Trophoblast cell (in vitro differentiated cells and primary cell): ENCODE measurements at regions not wholly inside any gene's neighbourhood (a gene's known extent, or its start where the extent isn't known, plus 50 kb on each side); places are given as distances from the start of the nearest gene placed in this dataset.

Experiments used
- DNase-seq, 2 donors: peaks; one replicate each; pipeline ENCODE4 v3.0.0-alpha.2; 2016
- H2AFZ ChIP-seq: 2 replicates; pipeline ENCODE4 v1.6.1; 2013; ENCODE audit warnings: low read length, moderate library complexity, mild to moderate bottlenecking; ENCODE audit not compliant: insufficient read depth, poor library complexity
- H2AK5ac ChIP-seq: 2 replicates; pipeline ENCODE4 v1.6.1; 2013; ENCODE audit warnings: mild to moderate bottlenecking, low read length
- H2BK120ac ChIP-seq: 2 replicates; pipeline ENCODE4 v1.6.1; 2013; ENCODE audit warnings: low read length, mild to moderate bottlenecking, moderate library complexity; ENCODE audit not compliant: insufficient read depth, poor library complexity
- H2BK12ac ChIP-seq: 2 replicates; pipeline ENCODE4 v1.6.1; 2013; ENCODE audit warnings: mild to moderate bottlenecking, low read length, moderate library complexity
- H2BK5ac ChIP-seq: 2 replicates; pipeline ENCODE4 v1.6.1; 2013; ENCODE audit warnings: low read length, low read depth, moderate library complexity, mild to moderate bottlenecking; ENCODE audit not compliant: poor library complexity
- H3K14ac ChIP-seq: 2 replicates; pipeline ENCODE4 v1.6.1; 2013; ENCODE audit warnings: mild to moderate bottlenecking, low read length
- H3K18ac ChIP-seq: 2 replicates; pipeline ENCODE4 v1.6.1; 2013; ENCODE audit warnings: mild to moderate bottlenecking, low read length
- H3K23ac ChIP-seq: 2 replicates; pipeline ENCODE4 v1.6.1; 2013; ENCODE audit warnings: low read length
- H3K27ac ChIP-seq: 2 replicates; pipeline ENCODE4 v1.5.1; 2013; ENCODE audit warnings: low read depth, mild to moderate bottlenecking, inconsistent platforms, low read length, moderate library complexity
- H3K27me3 ChIP-seq: 2 replicates; pipeline ENCODE4 v1.6.1; 2013; ENCODE audit warnings: inconsistent platforms, mild to moderate bottlenecking, low read length, moderate library complexity; ENCODE audit not compliant: insufficient read depth
- H3K36me3 ChIP-seq, 2 experiments: 1 replicate in 1 of 2; 2 replicates in 1 of 2; pipeline ENCODE4 v1.6.1; 2013; ENCODE audit warnings: low read length in 2 of 2, mild to moderate bottlenecking in 2 of 2, moderate library complexity in 1 of 2; ENCODE audit not compliant: insufficient read depth in 2 of 2, control insufficient read depth in 1 of 2
- H3K4ac ChIP-seq: 2 replicates; pipeline ENCODE4 v1.6.1; 2013; ENCODE audit warnings: low read depth, mild to moderate bottlenecking, low read length, moderate library complexity
- H3K4me1 ChIP-seq, 2 experiments: 1 replicate in 1 of 2; 2 replicates in 1 of 2; pipeline ENCODE4 v1.6.1; 2013; ENCODE audit warnings: low read length in 2 of 2, mild to moderate bottlenecking in 2 of 2, moderate library complexity in 1 of 2; ENCODE audit not compliant: insufficient read depth in 2 of 2, control insufficient read depth in 1 of 2
- H3K4me2 ChIP-seq: 2 replicates; pipeline ENCODE4 v1.6.1; 2013; ENCODE audit warnings: inconsistent platforms, mild to moderate bottlenecking, low read length, moderate library complexity
- H3K4me3 ChIP-seq: 2 replicates; pipeline ENCODE4 v1.5.1; 2013; ENCODE audit warnings: mild to moderate bottlenecking, low read depth, low read length, inconsistent platforms
- H3K79me1 ChIP-seq: one replicate; pipeline ENCODE4 v1.6.1; 2013; ENCODE audit warnings: low read length
- H3K79me2 ChIP-seq: 2 replicates; pipeline ENCODE4 v1.6.1; 2013; ENCODE audit warnings: low read length, mild to moderate bottlenecking; ENCODE audit not compliant: control insufficient read depth, insufficient read depth, poor library complexity
- H3K9ac ChIP-seq: 2 replicates; pipeline ENCODE4 v1.6.1; 2013; ENCODE audit warnings: mild to moderate bottlenecking, low read length
- H3K9me3 ChIP-seq: 2 replicates; pipeline ENCODE4 v1.6.1; 2013; ENCODE audit warnings: low read depth, mild to moderate bottlenecking, control low read depth, inconsistent platforms, low read length; ENCODE audit not compliant: insufficient read depth
- H4K12ac ChIP-seq: 2 replicates; pipeline ENCODE4 v1.6.1; 2013; ENCODE audit warnings: low read depth, mild to moderate bottlenecking, low read length, moderate library complexity
- H4K8ac ChIP-seq: 2 replicates; pipeline ENCODE4 v1.6.1; 2013; ENCODE audit warnings: low read depth, mild to moderate bottlenecking, low read length, moderate library complexity
- H4K91ac ChIP-seq: one replicate; pipeline ENCODE4 v1.6.1; 2013; ENCODE audit warnings: low read depth, mild to moderate bottlenecking, low read length, moderate library complexity
- WGBS: extraction: QIAGEN DNeasy Blood & Tissue Kit; methylation state at CpG from one replicate; pipeline ENCODE4 v1.1.7; 2013; ENCODE audit warnings: missing lambda C conversion rate; ENCODE audit not compliant: insufficient read length, insufficient coverage; ENCODE audit errors: extremely low coverage; 5-methylcytosine and 5-hydroxymethylcytosine counted together

- no peak overlapping the region for H3K23ac ChIP-seq
- no peak overlapping the region for H2BK120ac ChIP-seq
- no peak overlapping the region for H2BK5ac ChIP-seq
- H3K4me3 ChIP-seq = no peak overlapping the region
- H3K79me1 ChIP-seq = no peaks in the 10 kb centered on the region
- no peak overlapping the region for H3K4me2 ChIP-seq
- H3K9me3 ChIP-seq = peaks cover 5% of the 10 kb centered on the region
- H3K27me3 ChIP-seq = no peaks in the 10 kb centered on the region
- DNase-seq = peak; percentile 29 to 74
- no peak overlapping the region for H3K9ac ChIP-seq
- no peak overlapping the region for H3K14ac ChIP-seq
- H4K8ac ChIP-seq = no peak overlapping the region
- no peak overlapping the region for H2AK5ac ChIP-seq
- no peak overlapping the region for H2AFZ ChIP-seq
- no peaks in the 10 kb centered on the region for H3K36me3 ChIP-seq
- H2BK12ac ChIP-seq = no peak overlapping the region
- no peak overlapping the region for H3K27ac ChIP-seq
- peaks cover 0 to 3% of the 10 kb centered on the region in 2 experiments for H3K4me1 ChIP-seq
- no peak overlapping the region for H4K91ac ChIP-seq
- no peak overlapping the region for H3K4ac ChIP-seq
- no peak overlapping the region for H3K18ac ChIP-seq
- no CpG with 5 or more reads among the region's 11 CpGs for WGBS
- H4K12ac ChIP-seq = no peak overlapping the region
- no peaks in the 10 kb centered on the region for H3K79me2 ChIP-seq
Measured at GRCh38 chr6:1004885-1005630, 306.8 kb upstream of the FOXQ1 start.

GRCh38 chr6:1003394-1004160 is 308.3 kb upstream of the FOXQ1 start:
- Histone ChIP-seq H2BK12ac (no peak overlapping the region), H2AK5ac (no peak overlapping the region), H3K9me3 (peaks cover 5% of the 10 kb centered on the region), H3K14ac (no peak overlapping the region), H3K27me3 (no peaks in the 10 kb centered on the region), H3K27ac (no peak overlapping the region), H3K23ac (no peak overlapping the region), H3K4ac (no peak overlapping the region), H3K79me1 (no peaks in the 10 kb centered on the region), H4K12ac (no peak overlapping the region), H3K18ac (no peak overlapping the region), H3K36me3 (no peaks in the 10 kb centered on the region), H3K4me1 (peaks cover 0 to 3% of the 10 kb centered on the region in 2 experiments), H4K91ac (no peak overlapping the region), H2BK5ac (no peak overlapping the region), H3K4me2 (no peak overlapping the region), H3K9ac (no peak overlapping the region), H4K8ac (no peak overlapping the region), H2BK120ac (no peak overlapping the region), H3K4me3 (no peak overlapping the region), H3K79me2 (no peaks in the 10 kb centered on the region), H2AFZ (no peak overlapping the region)
- no CpG with 5 or more reads among the region's 37 CpGs for WGBS
- DNase-seq = no peak

GRCh38 chr6:1002989-1003388 is 308.9 kb upstream of the FOXQ1 start:
- Histone ChIP-seq H3K79me1 (no peaks in the 10 kb centered on the region), H2BK5ac (no peak overlapping the region), H3K27me3 (no peaks in the 10 kb centered on the region), H4K12ac (no peak overlapping the region), H2BK120ac (no peak overlapping the region), H3K36me3 (no peaks in the 10 kb centered on the region), H2BK12ac (no peak overlapping the region), H2AK5ac (no peak overlapping the region), H3K27ac (no peak overlapping the region), H4K8ac (no peak overlapping the region), H3K14ac (no peak overlapping the region), H2AFZ (no peak overlapping the region), H3K9ac (no peak overlapping the region), H3K23ac (no peak overlapping the region), H3K4me2 (no peak overlapping the region), H3K79me2 (no peaks in the 10 kb centered on the region), H4K91ac (no peak overlapping the region), H3K18ac (no peak overlapping the region), H3K4me1 (peaks cover 0 to 3% of the 10 kb centered on the region in 2 experiments), H3K9me3 (peaks cover 7% of the 10 kb centered on the region), H3K4ac (no peak overlapping the region), H3K4me3 (no peak overlapping the region)
- DNase-seq = no peak
- WGBS = 100% methylated on average over 2 of the region's 12 CpGs

GRCh38 chr6:1001655-1002349 is 308.9 kb upstream of the EXOC2 start:
- Histone ChIP-seq H3K4me2 (no peak overlapping the region), H4K12ac (no peak overlapping the region), H2BK120ac (no peak overlapping the region), H2AFZ (no peak overlapping the region), H3K79me1 (no peaks in the 10 kb centered on the region), H2AK5ac (no peak overlapping the region), H3K9ac (no peak overlapping the region), H3K27ac (no peak overlapping the region), H3K14ac (no peak overlapping the region), H3K9me3 (peaks cover 7% of the 10 kb centered on the region), H3K27me3 (no peaks in the 10 kb centered on the region), H3K18ac (no peak overlapping the region), H4K8ac (no peak overlapping the region), H2BK12ac (no peak overlapping the region), H3K79me2 (no peaks in the 10 kb centered on the region), H3K36me3 (no peaks in the 10 kb centered on the region), H4K91ac (no peak overlapping the region), H2BK5ac (no peak overlapping the region), H3K23ac (no peak overlapping the region), H3K4me1 (peaks cover 0 to 3% of the 10 kb centered on the region in 2 experiments), H3K4me3 (no peak overlapping the region), H3K4ac (no peak overlapping the region)
- WGBS = no CpG with 5 or more reads among the region's 12 CpGs
- no peak for DNase-seq
